ENCODE measurements at regions not wholly inside any gene's neighbourhood (a gene's known extent, or its start where the extent isn't known, plus 50 kb on each side); places are given as distances from the start of the nearest gene placed in this dataset.

DNA sequence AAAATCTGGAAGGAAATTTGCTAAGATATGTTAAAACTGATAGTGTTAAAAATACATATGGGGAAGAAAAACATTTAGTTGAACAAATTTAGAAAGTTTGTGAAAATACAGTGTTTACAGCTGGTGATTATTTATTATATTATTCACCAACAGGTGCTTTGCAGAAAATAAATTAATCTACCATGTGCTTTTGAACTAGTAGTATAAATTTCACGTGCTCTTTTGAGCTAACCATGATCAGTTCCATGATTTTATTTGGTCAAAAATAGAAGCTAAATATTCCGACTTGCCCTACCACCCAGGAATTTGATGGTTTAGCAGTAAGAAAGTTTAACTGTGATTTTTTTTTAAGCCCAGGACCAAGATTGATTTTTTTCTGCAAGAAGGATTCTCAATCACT, 113.3 kb downstream of the SPRY2 start:
- TF ChIP-seq POLR2AphosphoS5 (IDR thresholded peaks at IDR 0.05) (no peak), EP300 (IDR thresholded peaks at IDR 0.05) (no peak)
- TF ChIP-seq, protein P1, sequence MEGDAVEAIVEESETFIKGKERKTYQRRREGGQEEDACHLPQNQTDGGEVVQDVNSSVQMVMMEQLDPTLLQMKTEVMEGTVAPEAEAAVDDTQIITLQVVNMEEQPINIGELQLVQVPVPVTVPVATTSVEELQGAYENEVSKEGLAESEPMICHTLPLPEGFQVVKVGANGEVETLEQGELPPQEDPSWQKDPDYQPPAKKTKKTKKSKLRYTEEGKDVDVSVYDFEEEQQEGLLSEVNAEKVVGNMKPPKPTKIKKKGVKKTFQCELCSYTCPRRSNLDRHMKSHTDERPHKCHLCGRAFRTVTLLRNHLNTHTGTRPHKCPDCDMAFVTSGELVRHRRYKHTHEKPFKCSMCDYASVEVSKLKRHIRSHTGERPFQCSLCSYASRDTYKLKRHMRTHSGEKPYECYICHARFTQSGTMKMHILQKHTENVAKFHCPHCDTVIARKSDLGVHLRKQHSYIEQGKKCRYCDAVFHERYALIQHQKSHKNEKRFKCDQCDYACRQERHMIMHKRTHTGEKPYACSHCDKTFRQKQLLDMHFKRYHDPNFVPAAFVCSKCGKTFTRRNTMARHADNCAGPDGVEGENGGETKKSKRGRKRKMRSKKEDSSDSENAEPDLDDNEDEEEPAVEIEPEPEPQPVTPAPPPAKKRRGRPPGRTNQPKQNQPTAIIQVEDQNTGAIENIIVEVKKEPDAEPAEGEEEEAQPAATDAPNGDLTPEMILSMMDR (IDR thresholded peaks at IDR 0.05), result no peak
